Smooth muscle cell (in vitro differentiated cells): ENCODE measurements at regions not wholly inside any gene's neighbourhood (a gene's known extent, or its start where the extent isn't known, plus 50 kb on each side); places are given as distances from the start of the nearest gene placed in this dataset.

ENCODE experiments used
- DNase-seq: peaks from one replicate; lab custom pipeline; 2025; ENCODE audit not compliant: unreplicated experiment; lab: John Stamatoyannopoulos, UW
- H2AFZ ChIP-seq: fragments of 200-600 bp; sonication (generic); 2 replicates; pipeline ENCODE4 v1.6.0; 2016; ENCODE audit warnings: antibody characterized with exemption, low read depth, mild to moderate bottlenecking
- H3F3A ChIP-seq: fragments of 200-600 bp; sonication (generic); 2 replicates; pipeline ENCODE4 v1.6.0; 2017; ENCODE audit warnings: antibody characterized with exemption, low read depth
- H3K27ac ChIP-seq: fragments of 200-600 bp; sonication (generic); 2 replicates; pipeline ENCODE4 v1.5.1; 2016; ENCODE audit warnings: low read depth, mild to moderate bottlenecking
- H3K27me3 ChIP-seq: fragments of 200-600 bp; sonication (generic); 2 replicates; pipeline ENCODE4 v1.6.1; 2016; ENCODE audit warnings: low read depth, mild to moderate bottlenecking
- H3K36me3 ChIP-seq: fragments of 200-600 bp; sonication (generic); 2 replicates; pipeline ENCODE4 v1.5.1; 2016; ENCODE audit warnings: low read depth
- H3K4me1 ChIP-seq: fragments of 200-600 bp; sonication (generic); 2 replicates; pipeline ENCODE4 v1.5.1; 2016; ENCODE audit warnings: low read depth
- H3K4me2 ChIP-seq: fragments of 200-600 bp; sonication (generic); 2 replicates; pipeline ENCODE4 v1.6.0; 2016; ENCODE audit warnings: mild to moderate bottlenecking
- H3K4me3 ChIP-seq: fragments of 200-600 bp; sonication (generic); 2 replicates; pipeline ENCODE4 v1.5.1; 2016; ENCODE audit warnings: mild to moderate bottlenecking
- H3K79me2 ChIP-seq: fragments of 200-600 bp; sonication (generic); 2 replicates; pipeline ENCODE4 v1.6.0; 2016; ENCODE audit warnings: low read depth, mild to moderate bottlenecking
- H3K9ac ChIP-seq: fragments of 200-600 bp; sonication (generic); 2 replicates; pipeline ENCODE4 v1.6.0; 2016; ENCODE audit warnings: low read depth
- H3K9me3 ChIP-seq: fragments of 200-600 bp; sonication (generic); replicated peaks from 2 replicates; pipeline ENCODE4 v1.5.1; 2016; ENCODE audit warnings: low read depth
- H4K20me1 ChIP-seq: fragments of 200-600 bp; sonication (generic); 2 replicates; pipeline ENCODE4 v1.6.0; 2016; ENCODE audit warnings: low read depth
- CTCF ChIP-seq: fragments of 200-600 bp; sonication (generic); IDR thresholded peaks from 2 replicates; pipeline ENCODE4 v1.5.1; 2017; ENCODE audit warnings: borderline replicate concordance, mild to moderate bottlenecking, antibody characterized with exemption; ENCODE audit not compliant: insufficient read depth, poor library complexity, severe bottlenecking
- WGBS: methylation state at CpG from one replicate; pipeline ENCODE4 v1.1.7; 2016; ENCODE audit warnings: low lambda C conversion rate; 5-methylcytosine and 5-hydroxymethylcytosine counted together

- no peak overlapping the region for H3K27ac ChIP-seq
- WGBS, result 100% methylated on average over 1 of the region's 1 CpG
- no peak overlapping the region for H2AFZ ChIP-seq
- H3F3A ChIP-seq, result no peaks in the 10 kb centered on the region
- no peak overlapping the region for H3K9ac ChIP-seq
- DNase-seq, result no peak
- H3K9me3 ChIP-seq, result no peaks in the 10 kb centered on the region
- no peaks in the 10 kb centered on the region for H3K27me3 ChIP-seq
- no peaks in the 10 kb centered on the region for H3K4me1 ChIP-seq
- no peak overlapping the region for H3K4me3 ChIP-seq
- H3K79me2 ChIP-seq, result no peaks in the 10 kb centered on the region
- H3K36me3 ChIP-seq, result no peaks in the 10 kb centered on the region
- TF ChIP-seq CTCF, result no peak
- H4K20me1 ChIP-seq, result no peaks in the 10 kb centered on the region
- no peak overlapping the region for H3K4me2 ChIP-seq
These were observed 134.4 kb upstream of the ASCC3 start for GRCh38 chr6:101015541-101015940.

GRCh38 chr6:101016163-101016562 is 135.0 kb upstream of the ASCC3 start:
- H3K4me2 ChIP-seq, result no peak overlapping the region
- TF ChIP-seq CTCF, result no peak
- H3K27me3 ChIP-seq, result no peaks in the 10 kb centered on the region
- H3K79me2 ChIP-seq, result no peaks in the 10 kb centered on the region
- H4K20me1 ChIP-seq, result no peaks in the 10 kb centered on the region
- no peaks in the 10 kb centered on the region for H3K4me1 ChIP-seq
- no peak overlapping the region for H3K27ac ChIP-seq
- H3K9ac ChIP-seq, result no peak overlapping the region
- no peaks in the 10 kb centered on the region for H3K36me3 ChIP-seq
- H3K4me3 ChIP-seq, result no peak overlapping the region
- DNase-seq, result no peak
- 95% methylated on average over 3 of the region's 3 CpGs for WGBS
- H3K9me3 ChIP-seq, result no peaks in the 10 kb centered on the region
- no peak overlapping the region for H2AFZ ChIP-seq
- no peaks in the 10 kb centered on the region for H3F3A ChIP-seq

- no peaks in the 10 kb centered on the region for H3K4me1 ChIP-seq
- H3K27ac ChIP-seq, result no peak overlapping the region
- no peaks in the 10 kb centered on the region for H3F3A ChIP-seq
- no peaks in the 10 kb centered on the region for H4K20me1 ChIP-seq
- H3K4me2 ChIP-seq, result no peak overlapping the region
- no peak for TF ChIP-seq CTCF
- H3K36me3 ChIP-seq, result no peaks in the 10 kb centered on the region
- no peak overlapping the region for H3K9ac ChIP-seq
- no peak overlapping the region for H2AFZ ChIP-seq
- H3K4me3 ChIP-seq, result no peak overlapping the region
- DNase-seq, result no peak
- no peaks in the 10 kb centered on the region for H3K79me2 ChIP-seq
- no peaks in the 10 kb centered on the region for H3K27me3 ChIP-seq
- WGBS, result 90% methylated on average over 3 of the region's 3 CpGs
- H3K9me3 ChIP-seq, result no peaks in the 10 kb centered on the region
These were observed 137.0 kb upstream of the ASCC3 start for GRCh38 chr6:101018157-101018556.

GRCh38 chr6:101021504-101021903 is 140.4 kb upstream of the ASCC3 start:
- no peaks in the 10 kb centered on the region for H3K27me3 ChIP-seq
- no peaks in the 10 kb centered on the region for H3K79me2 ChIP-seq
- no peaks in the 10 kb centered on the region for H4K20me1 ChIP-seq
- no peak for DNase-seq
- no peak overlapping the region for H3K27ac ChIP-seq
- peaks cover 7% of the 10 kb centered on the region for H3K9me3 ChIP-seq
- H2AFZ ChIP-seq, result no peak overlapping the region
- H3F3A ChIP-seq, result no peaks in the 10 kb centered on the region
- no peak overlapping the region for H3K4me2 ChIP-seq
- TF ChIP-seq CTCF, result no peak
- H3K36me3 ChIP-seq, result no peaks in the 10 kb centered on the region
- H3K4me3 ChIP-seq, result no peak overlapping the region
- no peak overlapping the region for H3K9ac ChIP-seq
- no peaks in the 10 kb centered on the region for H3K4me1 ChIP-seq
